Muscle layer of colon (tissue), 2 donors: ENCODE measurements at regions not wholly inside any gene's neighbourhood (a gene's known extent, or its start where the extent isn't known, plus 50 kb on each side); places are given as distances from the start of the nearest gene placed in this dataset.

Experiments used
- H3K27ac ChIP-seq: one replicate; pipeline ENCODE4 v1.7.0; 2013; ENCODE audit warnings: low read depth, mild to moderate bottlenecking, low read length, moderate library complexity
- H3K27me3 ChIP-seq, 2 donors: one replicate each; pipeline ENCODE4 v1.7.0; 2013; ENCODE audit warnings: low read length in 2 of 2, mild to moderate bottlenecking in 2 of 2; ENCODE audit not compliant: insufficient read depth in 2 of 2, control insufficient read depth in 1 of 2
- H3K36me3 ChIP-seq: one replicate; pipeline ENCODE4 v1.7.0; 2013; ENCODE audit warnings: mild to moderate bottlenecking, low read length; ENCODE audit not compliant: insufficient read depth
- H3K4me1 ChIP-seq: one replicate; pipeline ENCODE4 v1.7.0; 2013; ENCODE audit warnings: mild to moderate bottlenecking, low read length; ENCODE audit not compliant: insufficient read depth
- H3K4me3 ChIP-seq, 2 donors: one replicate each; pipeline ENCODE4 v1.7.0; 2013; ENCODE audit warnings: low read length in 2 of 2, low read depth in 1 of 2, mild to moderate bottlenecking in 1 of 2, moderate library complexity in 1 of 2
- H3K9ac ChIP-seq: one replicate; pipeline ENCODE4 v1.7.0; 2013; ENCODE audit warnings: low read length
- H3K9me3 ChIP-seq: one replicate; pipeline ENCODE4 v1.7.0; 2013; ENCODE audit warnings: mild to moderate bottlenecking, low read length
- donor health status: abdominal sarcoma.
- donor health status: Adenocarcinoma of cecum.

DNA sequence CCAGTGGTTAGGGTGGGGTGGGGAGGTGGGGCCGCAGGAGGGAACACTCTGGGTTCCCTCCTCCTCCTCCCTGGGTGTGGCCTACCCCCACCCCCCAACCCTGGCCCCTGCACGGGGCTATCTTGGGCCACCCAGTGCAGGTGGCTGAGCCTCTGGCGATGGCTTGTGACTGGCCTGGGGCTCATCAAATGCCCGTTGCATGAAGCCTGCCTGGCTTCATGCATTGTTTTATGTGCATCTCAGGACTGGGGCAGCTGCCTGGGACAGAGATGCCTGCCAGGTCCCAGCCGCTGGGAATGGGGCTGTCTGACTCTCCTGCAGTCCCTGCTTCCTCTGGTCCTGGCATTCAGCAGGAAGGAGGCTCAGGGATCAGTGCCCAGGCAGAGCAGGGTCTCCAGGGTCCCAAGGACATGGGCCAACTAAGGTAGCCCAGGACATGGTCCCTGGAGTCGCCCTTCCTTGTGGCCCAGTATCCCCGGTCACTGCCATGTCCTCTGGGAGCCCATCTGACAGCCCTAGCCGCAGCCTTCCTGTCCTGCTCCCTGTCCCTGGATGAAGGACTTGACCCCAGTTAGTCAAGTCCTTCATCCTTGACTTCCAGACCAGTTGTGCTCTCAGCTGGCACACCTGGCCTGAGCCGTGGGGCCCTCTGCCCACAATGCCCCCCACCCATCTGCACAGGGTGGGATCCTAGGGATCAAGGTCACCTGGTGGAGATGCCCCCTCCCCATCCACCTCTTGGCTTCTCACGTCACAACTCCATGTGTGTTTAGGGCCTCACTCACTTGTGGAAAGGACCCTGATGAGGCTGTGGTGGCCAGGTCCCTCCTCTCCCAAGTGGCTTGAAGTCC lies 112.1 kb upstream of the FGF3 start:
- Histone ChIP-seq H3K4me3 (no peak overlapping the region), H3K9me3 (peaks cover 7% of the 10 kb centered on the region), H3K4me1 (peaks cover 1% of the 10 kb centered on the region), H3K9ac (no peak overlapping the region), H3K36me3 (no peaks in the 10 kb centered on the region), H3K27ac (no peak overlapping the region), H3K27me3 (peaks cover 0 to 28% of the 10 kb centered on the region in 2 donors)

DNA sequence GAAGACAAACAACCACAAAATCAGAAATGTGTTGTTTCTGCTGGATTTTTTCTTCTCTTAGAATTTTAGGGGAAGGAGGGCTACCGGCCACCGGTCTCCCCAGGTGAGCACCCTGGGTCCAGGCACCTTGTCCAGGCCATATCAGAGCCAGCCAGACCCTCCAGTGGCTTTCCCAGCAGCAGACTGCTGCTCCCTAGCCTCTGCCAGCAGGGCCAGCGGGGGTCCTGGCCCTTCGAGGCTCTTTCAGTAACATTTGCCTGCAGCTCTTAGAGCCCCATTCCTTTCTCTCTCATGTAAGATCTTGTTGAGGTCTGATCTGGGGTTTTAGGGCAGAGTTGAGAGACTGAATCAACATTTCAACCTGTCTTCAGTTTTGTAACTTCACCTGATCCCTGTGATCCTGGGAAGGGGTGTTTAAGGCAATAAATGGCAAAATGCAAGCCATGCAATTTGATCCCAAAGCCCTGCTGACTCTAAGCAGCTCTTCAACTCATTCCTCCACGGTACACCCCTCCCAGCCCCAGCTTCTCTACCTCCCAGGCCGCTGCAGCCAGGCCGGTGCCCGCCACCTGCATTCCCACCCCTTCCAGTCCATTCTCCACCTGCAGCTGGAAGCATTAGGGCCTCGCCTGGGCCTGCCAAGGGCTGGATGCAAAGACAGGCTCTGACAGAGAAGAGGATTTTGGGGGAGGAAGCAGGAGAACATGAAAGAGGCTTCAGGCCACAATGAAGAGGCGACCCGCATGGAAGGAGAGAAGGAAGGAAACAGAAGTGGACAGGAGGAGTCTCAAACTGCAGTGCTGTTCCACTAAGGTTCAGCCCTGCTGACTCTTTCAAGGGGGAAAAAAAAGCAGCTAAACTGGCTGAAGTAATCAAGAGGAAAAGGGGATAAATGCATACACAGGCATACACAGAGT lies 113.0 kb upstream of the FGF3 start:
- no peak overlapping the region for H3K27ac ChIP-seq
- peaks cover 7% of the 10 kb centered on the region for H3K9me3 ChIP-seq
- H3K4me3 ChIP-seq, result no peak overlapping the region
- no peaks in the 10 kb centered on the region for H3K36me3 ChIP-seq
- peaks cover 0 to 24% of the 10 kb centered on the region in 2 donors for H3K27me3 ChIP-seq
- no peaks in the 10 kb centered on the region for H3K4me1 ChIP-seq
- no peak overlapping the region for H3K9ac ChIP-seq

DNA sequence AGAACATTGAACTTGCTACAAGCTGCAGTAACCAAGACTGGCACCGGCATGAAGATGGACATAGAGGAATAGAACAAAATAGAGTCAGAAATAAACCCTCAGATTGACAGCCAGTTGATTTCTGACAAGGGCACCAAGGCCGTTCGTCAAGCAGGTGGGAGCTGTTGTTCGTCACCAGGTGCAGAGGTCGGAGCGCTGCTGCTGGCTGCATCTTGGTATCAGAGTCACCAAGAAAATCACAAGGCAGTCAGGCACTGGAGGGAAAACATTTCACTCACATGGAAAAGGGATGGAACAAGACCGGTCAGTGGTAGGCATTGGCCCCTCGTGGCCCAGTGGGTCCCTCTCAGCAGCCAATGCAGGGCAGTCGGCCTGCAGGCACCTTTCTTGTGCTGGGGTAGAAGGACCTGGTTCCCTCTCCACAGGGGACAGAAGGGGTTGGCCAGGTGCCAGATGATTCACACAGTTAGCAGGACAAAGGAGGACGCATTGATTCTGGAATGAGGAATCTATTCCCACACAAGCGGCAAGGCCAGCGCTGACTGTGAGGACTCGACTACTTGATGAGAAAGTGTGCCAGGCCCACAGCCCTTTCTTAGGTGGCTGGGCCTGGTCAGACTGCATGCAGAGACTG lies 115.8 kb upstream of the FGF3 start:
- Histone ChIP-seq H3K9ac (no peak overlapping the region), H3K4me3 (no peak overlapping the region), H3K27me3 (peaks cover 0 to 17% of the 10 kb centered on the region in 2 donors), H3K9me3 (no peaks in the 10 kb centered on the region), H3K36me3 (no peaks in the 10 kb centered on the region), H3K4me1 (no peaks in the 10 kb centered on the region), H3K27ac (no peak overlapping the region)

DNA sequence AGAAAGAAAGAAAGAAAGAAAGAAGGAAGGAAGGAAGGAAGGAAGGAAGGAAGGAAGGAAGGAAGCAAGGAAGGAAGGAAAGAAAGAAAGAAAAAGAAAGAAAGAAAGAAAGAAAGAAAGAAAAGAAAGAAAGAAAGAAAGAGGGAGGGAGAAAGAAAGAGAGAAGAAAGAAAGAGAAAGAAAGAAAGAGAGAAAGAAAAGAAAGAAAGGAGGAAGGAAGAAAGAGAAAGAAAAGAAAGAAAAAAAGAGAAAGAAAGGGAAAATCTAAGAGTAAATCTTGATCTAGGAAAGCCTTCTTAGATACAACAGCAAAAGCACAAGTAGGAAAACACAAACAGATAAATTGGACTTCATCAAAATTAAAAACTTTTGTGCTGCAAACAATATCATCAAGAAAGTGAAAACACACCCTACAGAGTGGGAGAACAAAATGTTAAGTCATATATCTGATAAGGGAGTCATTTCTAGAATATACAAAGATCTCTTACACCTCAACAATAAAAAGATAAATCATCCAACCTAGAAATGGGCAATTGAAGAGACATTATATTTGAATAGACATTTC lies 116.8 kb upstream of the FGF3 start:
- no peaks in the 10 kb centered on the region for H3K36me3 ChIP-seq
- H3K4me3 ChIP-seq, result no peak overlapping the region
- peaks cover 0 to 8% of the 10 kb centered on the region in 2 donors for H3K27me3 ChIP-seq
- H3K27ac ChIP-seq, result no peak overlapping the region
- H3K9ac ChIP-seq, result no peak overlapping the region
- no peaks in the 10 kb centered on the region for H3K9me3 ChIP-seq
- H3K4me1 ChIP-seq, result no peaks in the 10 kb centered on the region

DNA sequence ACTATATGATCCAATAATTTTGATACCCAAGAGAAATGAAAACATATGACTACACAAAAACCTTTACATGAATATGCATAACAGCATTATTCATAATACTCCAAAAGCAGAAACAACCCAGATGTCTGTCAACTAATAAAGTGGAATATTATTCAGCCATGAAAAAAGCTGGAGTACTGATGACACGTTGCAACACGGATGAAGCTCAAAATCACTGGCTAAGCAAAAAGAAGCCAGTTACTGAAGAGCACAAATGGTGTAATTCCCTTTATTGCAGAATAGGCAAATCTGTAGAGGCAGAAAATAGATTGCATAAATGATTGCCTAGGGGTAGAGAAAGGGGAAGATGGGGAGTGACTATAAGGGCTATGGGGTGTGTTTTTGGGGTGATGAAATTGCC lies 117.6 kb upstream of the FGF3 start:
- Histone ChIP-seq H3K4me3 (no peak overlapping the region), H3K27me3 (peaks cover 0 to 2% of the 10 kb centered on the region in 2 donors), H3K27ac (no peak overlapping the region), H3K9me3 (no peaks in the 10 kb centered on the region), H3K9ac (no peak overlapping the region), H3K36me3 (no peaks in the 10 kb centered on the region), H3K4me1 (no peaks in the 10 kb centered on the region)

DNA sequence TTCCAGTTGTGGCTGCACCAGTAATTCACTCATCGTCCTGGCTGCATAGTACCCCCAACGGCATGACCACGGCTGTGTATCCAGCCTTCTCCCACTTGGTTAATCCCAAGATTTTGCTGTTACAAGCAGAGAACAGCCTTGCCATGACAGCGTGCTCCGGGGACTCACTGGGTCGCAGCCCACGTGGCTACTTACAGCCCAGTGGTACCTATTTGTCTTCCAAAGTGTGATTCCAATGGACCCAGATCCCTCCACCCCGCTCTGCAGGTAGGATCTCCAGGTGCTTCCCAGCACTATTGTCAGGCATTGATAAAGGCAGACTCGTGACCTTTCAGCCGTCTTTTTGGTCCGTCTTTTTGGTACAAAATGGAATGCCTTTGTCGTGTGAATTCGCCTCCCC lies 119.0 kb upstream of the FGF3 start:
- Histone ChIP-seq H3K9ac (no peak overlapping the region), H3K36me3 (no peaks in the 10 kb centered on the region), H3K4me3 (no peak overlapping the region), H3K27ac (no peak overlapping the region), H3K9me3 (no peaks in the 10 kb centered on the region), H3K27me3 (peaks cover 0 to 8% of the 10 kb centered on the region in 2 donors), H3K4me1 (no peaks in the 10 kb centered on the region)

DNA sequence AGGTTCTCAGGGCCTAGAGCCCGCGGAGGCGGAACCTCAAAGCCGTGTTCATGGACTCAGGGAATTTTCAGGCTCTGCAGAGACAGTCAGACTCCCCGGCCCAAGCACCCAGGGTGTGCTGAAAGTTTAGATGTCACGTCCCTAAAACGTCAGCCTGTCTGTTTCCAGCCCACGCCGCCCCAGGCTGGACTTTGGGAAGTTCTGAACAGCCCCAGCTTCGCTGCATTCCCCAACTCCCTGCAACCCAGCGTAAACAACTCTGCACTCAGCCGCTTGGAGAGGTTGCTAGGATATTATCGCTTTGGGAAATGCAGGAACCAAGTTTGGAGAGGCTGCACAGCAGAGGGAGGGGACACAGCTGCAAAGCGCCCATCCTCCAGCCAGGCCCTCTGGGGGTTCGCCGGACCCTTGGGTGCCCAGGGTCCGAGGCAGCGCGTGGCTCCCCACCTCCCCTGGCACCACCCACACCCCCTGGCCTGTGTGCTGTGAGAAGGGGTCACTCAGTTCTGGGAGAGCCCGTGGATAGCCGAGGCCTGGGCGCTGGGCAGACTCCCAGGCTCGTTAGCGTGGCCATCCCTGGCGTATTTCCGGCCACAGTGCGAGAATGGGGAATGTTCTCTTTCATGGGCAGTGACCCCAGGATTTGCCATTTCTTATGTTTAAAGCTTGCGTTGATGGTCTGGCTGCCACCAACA lies 120.5 kb upstream of the FGF3 start:
- Histone ChIP-seq H3K4me3 (no peak overlapping the region), H3K4me1 (no peaks in the 10 kb centered on the region), H3K27me3 (peaks cover 0 to 8% of the 10 kb centered on the region in 2 donors), H3K36me3 (no peaks in the 10 kb centered on the region), H3K9me3 (no peaks in the 10 kb centered on the region), H3K9ac (no peak overlapping the region), H3K27ac (no peak overlapping the region)

DNA sequence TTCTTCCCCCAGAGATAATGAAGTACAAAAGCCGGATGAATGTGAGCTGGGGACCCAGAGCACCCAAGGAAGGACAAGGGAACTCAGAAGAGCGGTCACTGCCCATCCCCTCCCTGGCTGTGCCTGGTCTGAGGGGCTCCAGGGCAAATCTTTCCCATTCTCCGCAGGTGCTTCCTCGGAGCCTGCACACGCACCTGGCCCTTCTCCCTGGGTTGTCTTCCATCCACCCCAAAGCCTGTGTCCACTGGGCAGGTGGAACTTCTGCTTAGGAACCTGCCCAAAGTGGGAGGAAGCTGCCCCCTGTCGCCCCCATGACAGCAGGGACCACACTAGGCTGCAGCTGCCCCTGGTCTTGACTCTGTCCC lies 121.0 kb upstream of the FGF3 start:
- Histone ChIP-seq H3K27ac (no peak overlapping the region), H3K4me1 (no peaks in the 10 kb centered on the region), H3K36me3 (no peaks in the 10 kb centered on the region), H3K9ac (no peak overlapping the region), H3K4me3 (no peak overlapping the region), H3K27me3 (peaks cover 0 to 8% of the 10 kb centered on the region in 2 donors), H3K9me3 (no peaks in the 10 kb centered on the region)

DNA sequence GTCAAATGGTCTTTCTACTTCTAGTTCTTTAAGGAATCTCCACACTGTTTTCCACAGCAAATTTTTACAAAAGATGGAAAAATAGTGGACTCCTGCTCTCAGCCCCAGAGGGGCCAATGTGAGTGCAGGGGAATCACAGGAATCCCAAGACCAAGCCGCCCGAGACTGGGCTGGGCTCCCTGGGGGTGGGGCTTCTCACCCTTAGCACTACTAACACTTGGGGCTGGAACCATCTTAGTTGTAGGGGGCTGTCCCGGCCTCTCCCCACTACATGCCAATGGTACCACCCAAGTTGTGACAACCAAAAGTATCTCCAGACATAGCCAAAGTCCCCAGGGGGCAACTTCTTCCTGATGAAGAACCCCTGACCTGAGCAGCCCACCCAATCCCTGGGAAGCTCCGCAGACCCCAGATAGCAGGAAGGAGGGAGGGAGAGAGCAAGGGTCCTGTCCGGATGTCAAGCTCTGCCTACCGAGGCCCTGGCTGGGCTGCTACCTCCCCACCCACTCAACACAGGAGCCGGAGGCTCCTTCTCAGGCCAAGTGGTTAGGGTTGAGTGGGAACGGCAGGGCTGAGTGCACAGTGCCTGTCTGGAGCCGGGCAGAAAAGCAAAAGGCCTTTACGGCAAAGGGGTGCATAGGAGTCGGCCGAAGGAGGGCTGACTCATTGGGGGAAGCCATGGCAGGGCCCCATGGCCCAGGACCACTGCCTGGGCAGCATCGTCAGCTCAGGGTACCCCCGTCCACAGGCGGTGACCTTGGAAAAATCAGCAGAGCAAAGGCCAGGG lies 122.5 kb upstream of the FGF3 start:
- Histone ChIP-seq H3K9me3 (no peaks in the 10 kb centered on the region), H3K36me3 (no peaks in the 10 kb centered on the region), H3K27me3 (peaks cover 0 to 8% of the 10 kb centered on the region in 2 donors), H3K4me3 (no peak overlapping the region), H3K4me1 (no peaks in the 10 kb centered on the region), H3K27ac (no peak overlapping the region), H3K9ac (no peak overlapping the region)

DNA sequence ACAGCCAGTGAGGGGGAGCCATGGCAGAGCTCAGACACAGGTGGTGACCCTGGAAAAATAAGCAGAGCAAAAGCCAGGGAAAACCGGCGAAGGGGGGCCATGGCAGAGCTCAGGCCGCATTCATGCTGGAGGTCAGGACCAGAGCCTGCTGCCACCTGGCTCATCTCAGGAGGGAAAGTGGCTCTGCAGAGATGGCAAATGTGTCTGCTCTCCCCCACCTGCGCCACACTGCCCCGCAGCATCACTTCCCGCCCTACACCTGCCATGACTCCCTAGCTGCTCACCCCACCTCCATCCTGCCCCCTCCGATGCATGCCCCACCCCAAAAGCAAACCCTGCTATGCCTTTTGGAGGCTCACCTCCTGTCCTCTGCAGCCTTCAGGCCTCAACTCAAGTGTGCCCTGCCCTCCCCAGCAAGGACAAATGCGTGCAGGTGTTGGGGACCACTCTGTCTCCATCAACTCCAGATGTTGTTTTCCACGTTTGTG lies 123.2 kb upstream of the FGF3 start:
- H3K4me1 ChIP-seq, result no peaks in the 10 kb centered on the region
- no peaks in the 10 kb centered on the region for H3K9me3 ChIP-seq
- H3K4me3 ChIP-seq, result no peak overlapping the region
- H3K27me3 ChIP-seq, result peaks cover 0 to 8% of the 10 kb centered on the region in 2 donors
- H3K27ac ChIP-seq, result no peak overlapping the region
- H3K36me3 ChIP-seq, result no peaks in the 10 kb centered on the region
- no peak overlapping the region for H3K9ac ChIP-seq
